ENCODE measurements at regions not wholly inside any gene's neighbourhood (a gene's known extent, or its start where the extent isn't known, plus 50 kb on each side); places are given as distances from the start of the nearest gene placed in this dataset.

DNA sequence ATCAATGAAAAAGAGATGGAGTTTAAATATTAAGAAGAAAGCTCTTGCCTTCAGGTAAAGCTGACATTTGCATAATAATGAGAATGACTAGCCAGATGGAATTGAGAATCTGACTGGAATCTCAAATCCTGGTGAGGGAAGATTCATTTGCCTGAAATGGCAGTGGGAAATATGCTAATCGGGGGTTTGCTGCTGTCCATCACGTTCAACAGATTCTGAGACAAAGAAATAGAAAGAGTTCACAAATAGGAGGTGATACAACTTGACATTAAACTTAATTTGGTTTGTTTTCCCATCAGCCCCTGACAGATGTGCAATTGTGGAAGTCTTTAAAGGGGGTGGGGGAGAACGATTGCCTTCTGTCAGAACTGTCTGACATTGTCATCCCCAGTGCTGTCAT, 347.4 kb downstream of the PDCD6IP start:
- TF ChIP-seq, protein P1, sequence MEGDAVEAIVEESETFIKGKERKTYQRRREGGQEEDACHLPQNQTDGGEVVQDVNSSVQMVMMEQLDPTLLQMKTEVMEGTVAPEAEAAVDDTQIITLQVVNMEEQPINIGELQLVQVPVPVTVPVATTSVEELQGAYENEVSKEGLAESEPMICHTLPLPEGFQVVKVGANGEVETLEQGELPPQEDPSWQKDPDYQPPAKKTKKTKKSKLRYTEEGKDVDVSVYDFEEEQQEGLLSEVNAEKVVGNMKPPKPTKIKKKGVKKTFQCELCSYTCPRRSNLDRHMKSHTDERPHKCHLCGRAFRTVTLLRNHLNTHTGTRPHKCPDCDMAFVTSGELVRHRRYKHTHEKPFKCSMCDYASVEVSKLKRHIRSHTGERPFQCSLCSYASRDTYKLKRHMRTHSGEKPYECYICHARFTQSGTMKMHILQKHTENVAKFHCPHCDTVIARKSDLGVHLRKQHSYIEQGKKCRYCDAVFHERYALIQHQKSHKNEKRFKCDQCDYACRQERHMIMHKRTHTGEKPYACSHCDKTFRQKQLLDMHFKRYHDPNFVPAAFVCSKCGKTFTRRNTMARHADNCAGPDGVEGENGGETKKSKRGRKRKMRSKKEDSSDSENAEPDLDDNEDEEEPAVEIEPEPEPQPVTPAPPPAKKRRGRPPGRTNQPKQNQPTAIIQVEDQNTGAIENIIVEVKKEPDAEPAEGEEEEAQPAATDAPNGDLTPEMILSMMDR (IDR thresholded peaks at IDR 0.05) = no peak
- Mint-ChIP-seq H3K27me3 (ENCODE audit: low read depth) (no peaks in the 10 kb centered on the region), H3K9me3 (ENCODE audit: low read depth) (peaks cover 3% of the 10 kb centered on the region), H3K27ac (ENCODE audit: unreplicated experiment) (no peak overlapping the region), H3K4me1 (ENCODE audit: low read depth) (no peaks in the 10 kb centered on the region), H3K4me3 (ENCODE audit: unreplicated experiment) (no peak overlapping the region), H3K36me3 (ENCODE audit: low read depth) (peaks cover 5% of the 10 kb centered on the region)
- no peak for DNase-seq (ENCODE audit: low spot score)

DNA sequence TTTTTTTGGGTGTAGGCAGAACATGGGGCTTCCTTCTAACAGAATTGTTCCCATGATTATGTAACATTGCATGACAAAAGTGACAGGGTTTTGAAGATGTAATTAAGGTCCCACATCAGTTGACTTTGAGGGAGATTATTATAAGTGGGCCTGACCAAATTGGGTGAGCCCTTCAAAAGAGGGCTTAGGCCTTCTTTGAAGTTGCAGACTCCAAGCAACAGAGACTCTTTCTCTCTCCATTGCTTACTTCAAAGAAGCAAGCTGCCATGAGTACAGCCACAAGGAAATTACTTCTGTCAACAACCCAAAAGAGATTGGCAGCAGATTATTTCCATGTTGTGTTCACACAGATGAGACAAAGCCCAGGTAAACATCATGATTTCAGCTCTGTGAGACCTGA, 348.2 kb downstream of the PDCD6IP start:
- Mint-ChIP-seq H3K27ac (ENCODE audit: unreplicated experiment) (no peak overlapping the region), H3K27me3 (ENCODE audit: low read depth) (peaks cover 3% of the 10 kb centered on the region), H3K4me1 (ENCODE audit: low read depth) (no peaks in the 10 kb centered on the region), H3K4me3 (ENCODE audit: unreplicated experiment) (no peak overlapping the region), H3K9me3 (ENCODE audit: low read depth) (peaks cover 3% of the 10 kb centered on the region), H3K36me3 (ENCODE audit: low read depth) (peaks cover 5% of the 10 kb centered on the region)
- TF ChIP-seq, protein P1 (IDR thresholded peaks at IDR 0.05) = no peak
- DNase-seq (ENCODE audit: low spot score) = no peak

DNA sequence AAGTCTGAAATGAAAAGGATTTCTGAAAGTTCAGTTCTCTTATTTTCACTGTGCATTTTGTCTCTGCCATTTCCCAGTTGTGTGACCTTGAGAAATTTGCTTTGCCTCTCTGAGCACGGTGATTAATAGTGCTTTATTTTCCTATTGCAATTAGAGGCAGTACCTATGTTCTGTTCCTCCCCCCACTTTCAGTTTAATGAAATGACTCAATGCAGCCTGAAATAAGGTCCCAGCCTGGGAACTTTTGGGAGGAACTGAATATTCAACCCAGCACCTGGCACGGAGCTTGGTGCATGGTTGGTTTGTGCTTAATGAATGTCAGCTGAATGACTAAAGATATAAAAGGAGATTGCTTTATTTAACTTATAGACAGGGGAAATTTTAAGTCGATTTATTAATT, 352.6 kb downstream of the PDCD6IP start:
- Mint-ChIP-seq H3K36me3 (ENCODE audit: low read depth) (no peaks in the 10 kb centered on the region), H3K4me3 (ENCODE audit: unreplicated experiment) (no peak overlapping the region), H3K4me1 (ENCODE audit: low read depth) (no peaks in the 10 kb centered on the region), H3K9me3 (ENCODE audit: low read depth) (no peaks in the 10 kb centered on the region), H3K27ac (ENCODE audit: unreplicated experiment) (no peak overlapping the region), H3K27me3 (ENCODE audit: low read depth) (peaks cover 8% of the 10 kb centered on the region)
- no peak for DNase-seq (ENCODE audit: low spot score)
- TF ChIP-seq, protein P1 (IDR thresholded peaks at IDR 0.05) = no peak

DNA sequence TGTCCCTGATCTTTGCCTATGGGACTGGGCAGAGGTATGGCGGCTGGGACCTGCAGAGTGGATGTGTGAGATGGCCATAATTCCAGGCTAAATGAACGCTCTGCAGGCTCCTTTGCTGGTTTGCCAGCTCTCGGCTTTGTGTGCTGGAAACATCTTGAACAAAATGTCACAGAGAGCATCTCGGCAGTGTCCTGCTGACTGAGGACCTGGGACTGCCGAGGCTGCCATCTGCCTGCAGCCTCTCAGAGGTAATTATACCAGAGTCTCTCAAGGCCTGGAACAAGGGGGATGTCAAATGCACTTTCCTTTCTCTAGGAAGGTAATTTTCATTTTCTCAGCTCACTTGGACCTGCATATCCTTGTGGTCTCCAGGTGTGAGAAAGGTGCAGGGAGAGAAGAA, 354.2 kb downstream of the PDCD6IP start:
- Mint-ChIP-seq H3K27me3 (ENCODE audit: low read depth) (peaks cover 8% of the 10 kb centered on the region), H3K4me3 (ENCODE audit: unreplicated experiment) (no peak overlapping the region), H3K9me3 (ENCODE audit: low read depth) (no peaks in the 10 kb centered on the region), H3K36me3 (ENCODE audit: low read depth) (no peaks in the 10 kb centered on the region), H3K27ac (ENCODE audit: unreplicated experiment) (no peak overlapping the region), H3K4me1 (ENCODE audit: low read depth) (peaks cover 3% of the 10 kb centered on the region)
- TF ChIP-seq, protein P1 (IDR thresholded peaks at IDR 0.05) = no peak
- DNase-seq (ENCODE audit: low spot score) = peak; percentile 55

DNA sequence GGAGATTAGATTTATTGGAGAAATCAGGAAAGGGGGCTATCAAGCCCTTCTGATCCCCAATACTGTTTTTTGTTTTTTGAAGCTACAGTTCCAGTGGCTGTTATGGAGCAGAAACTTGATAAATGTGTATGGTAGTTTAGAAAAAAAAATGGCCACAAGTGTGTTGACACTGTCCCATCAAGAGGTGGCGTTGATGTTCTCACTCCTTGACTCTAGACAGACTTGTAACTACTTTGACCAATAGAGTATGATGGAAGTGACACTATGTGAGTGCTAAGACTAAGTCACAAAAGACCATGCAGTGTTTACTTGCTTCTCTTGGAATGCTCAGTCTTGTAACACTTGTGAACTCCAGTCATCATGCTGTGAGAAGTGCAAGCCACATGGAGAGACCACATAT, 356.7 kb downstream of the PDCD6IP start:
- no peak overlapping the region for H3K4me3 Mint-ChIP-seq (ENCODE audit: unreplicated experiment)
- H3K36me3 Mint-ChIP-seq (ENCODE audit: low read depth) = no peaks in the 10 kb centered on the region
- H3K27ac Mint-ChIP-seq (ENCODE audit: unreplicated experiment) = no peak overlapping the region
- peaks cover 3% of the 10 kb centered on the region for H3K4me1 Mint-ChIP-seq (ENCODE audit: low read depth)
- DNase-seq (ENCODE audit: low spot score) = no peak
- TF ChIP-seq, protein P1 (IDR thresholded peaks at IDR 0.05) = peak; percentile 39
- H3K27me3 Mint-ChIP-seq (ENCODE audit: low read depth) = peaks cover 8% of the 10 kb centered on the region
- H3K9me3 Mint-ChIP-seq (ENCODE audit: low read depth) = no peaks in the 10 kb centered on the region
